OCI-LY1 (cell line): ENCODE measurements at regions not wholly inside any gene's neighbourhood (a gene's known extent, or its start where the extent isn't known, plus 50 kb on each side); places are given as distances from the start of the nearest gene placed in this dataset.

ENCODE experiments used
- H2AFZ ChIP-seq: fragments of 200-600 bp; sonication (generic), shearing (Covaris generic); 2 replicates; pipeline ENCODE4 v1.6.0; 2014; ENCODE audit warnings: antibody characterized with exemption, mild to moderate bottlenecking, low read length
- H3F3A ChIP-seq: fragments of 200-600 bp; sonication (generic), shearing (Covaris generic); 2 replicates; pipeline ENCODE4 v1.6.0; 2014; ENCODE audit warnings: mild to moderate bottlenecking, antibody characterized with exemption, low read length, moderate library complexity; ENCODE audit not compliant: insufficient read depth
- H3K27ac ChIP-seq: fragments of 200-600 bp; sonication (generic); 2 replicates; pipeline ENCODE4 v1.5.1; 2014; ENCODE audit warnings: low read length, mixed run types, mild to moderate bottlenecking, low read depth; ENCODE audit not compliant: poor library complexity, severe bottlenecking
- H3K27me3 ChIP-seq: fragments of 200-600 bp; sonication (generic); 2 replicates; pipeline ENCODE4 v1.6.0; 2014; ENCODE audit warnings: antibody characterized with exemption, mild to moderate bottlenecking, low read length, moderate library complexity; ENCODE audit not compliant: insufficient read depth
- H3K36me3 ChIP-seq: fragments of 200-600 bp; sonication (generic); 2 replicates; pipeline ENCODE4 v1.6.1; 2014; ENCODE audit warnings: mild to moderate bottlenecking, antibody characterized with exemption, low read length, moderate library complexity, mixed read lengths; ENCODE audit not compliant: insufficient read depth
- H3K4me1 ChIP-seq: fragments of 200-600 bp; sonication (generic); 2 replicates; pipeline ENCODE4 v1.5.1; 2014; ENCODE audit warnings: mild to moderate bottlenecking, low read length, moderate library complexity; ENCODE audit not compliant: insufficient read depth, severe bottlenecking
- H3K4me2 ChIP-seq: fragments of 200-600 bp; sonication (generic), shearing (Covaris generic); 2 replicates; pipeline ENCODE4 v1.6.1; 2014; ENCODE audit warnings: low read length
- H3K4me3 ChIP-seq: fragments of 200-600 bp; sonication (generic); 2 replicates; pipeline ENCODE4 v1.5.1; 2014; ENCODE audit warnings: low read length, low read depth, mild to moderate bottlenecking, mixed read lengths; ENCODE audit not compliant: poor library complexity, severe bottlenecking
- H3K79me2 ChIP-seq: fragments of 200-600 bp; shearing (Covaris generic); 2 replicates; pipeline ENCODE4 v1.6.1; 2016; ENCODE audit warnings: mixed run types, low read length, mixed read lengths; ENCODE audit not compliant: insufficient read depth
- H3K9ac ChIP-seq: fragments of 200-600 bp; sonication (generic), shearing (Covaris generic); 2 replicates; pipeline ENCODE4 v1.6.1; 2014; ENCODE audit warnings: mild to moderate bottlenecking, low read length, mixed read lengths
- H3K9me2 ChIP-seq: fragments of 200-600 bp; sonication (generic), shearing (Covaris generic); 2 replicates; pipeline ENCODE4 v1.6.1; 2014; ENCODE audit warnings: low read depth, mild to moderate bottlenecking, low read length, mixed read lengths
- H3K9me3 ChIP-seq: fragments of 200-600 bp; shearing (Covaris generic); 2 replicates; pipeline ENCODE4 v1.6.1; 2014; ENCODE audit warnings: low read length, mixed read lengths
- H4K20me1 ChIP-seq: fragments of 200-600 bp; sonication (generic), shearing (Covaris generic); 2 replicates; pipeline ENCODE4 v1.6.0; 2016; ENCODE audit warnings: mild to moderate bottlenecking, low read length; ENCODE audit not compliant: insufficient read depth
- EZH2 ChIP-seq: fragments of 200-600 bp; sonication (generic), shearing (Covaris generic); IDR thresholded peaks from 2 replicates; pipeline ENCODE4 v1.8.0; 2017; ENCODE audit warnings: borderline replicate concordance, mixed run types, mild to moderate bottlenecking, antibody characterized with exemption, low read length, moderate library complexity, mixed read lengths
- TF ChIP-seq, protein P1 (sequence below): fragments of 200-600 bp; sonication (generic), shearing (Covaris generic); IDR thresholded peaks from 2 replicates; pipeline ENCODE4 v1.5.1; 2017; ENCODE audit warnings: mild to moderate bottlenecking, antibody characterized with exemption, low read length, moderate library complexity, mixed read lengths

DNA sequence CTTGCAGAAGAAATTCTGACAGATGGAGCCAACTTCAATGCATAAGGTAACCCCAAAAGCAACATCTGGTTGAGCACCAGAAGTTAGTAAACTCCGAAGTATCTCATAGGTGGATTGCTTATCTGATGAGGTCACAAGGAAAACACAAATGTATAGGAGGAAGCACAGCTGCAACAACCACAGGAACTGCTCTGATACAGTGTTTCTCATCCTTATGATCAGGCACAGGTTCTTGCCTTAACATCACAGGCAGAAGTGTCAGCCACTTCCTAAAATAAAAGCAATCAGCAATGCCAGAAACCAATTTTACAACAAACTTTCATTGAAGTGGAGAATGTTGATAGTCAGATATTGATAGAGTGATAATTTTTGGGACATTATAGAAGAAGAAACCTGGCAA, 530.3 kb upstream of the FAT3 start:
- Histone ChIP-seq H3K27me3 (no peaks in the 10 kb centered on the region), H3K4me2 (no peak overlapping the region), H3K4me3 (no peak overlapping the region), H3F3A (no peaks in the 10 kb centered on the region), H3K27ac (no peak overlapping the region), H3K4me1 (no peaks in the 10 kb centered on the region), H2AFZ (no peak overlapping the region), H4K20me1 (no peaks in the 10 kb centered on the region), H3K36me3 (no peaks in the 10 kb centered on the region), H3K9me2 (no peaks in the 10 kb centered on the region), H3K79me2 (no peaks in the 10 kb centered on the region), H3K9ac (no peak overlapping the region), H3K9me3 (no peaks in the 10 kb centered on the region)
- TF ChIP-seq, protein P1, sequence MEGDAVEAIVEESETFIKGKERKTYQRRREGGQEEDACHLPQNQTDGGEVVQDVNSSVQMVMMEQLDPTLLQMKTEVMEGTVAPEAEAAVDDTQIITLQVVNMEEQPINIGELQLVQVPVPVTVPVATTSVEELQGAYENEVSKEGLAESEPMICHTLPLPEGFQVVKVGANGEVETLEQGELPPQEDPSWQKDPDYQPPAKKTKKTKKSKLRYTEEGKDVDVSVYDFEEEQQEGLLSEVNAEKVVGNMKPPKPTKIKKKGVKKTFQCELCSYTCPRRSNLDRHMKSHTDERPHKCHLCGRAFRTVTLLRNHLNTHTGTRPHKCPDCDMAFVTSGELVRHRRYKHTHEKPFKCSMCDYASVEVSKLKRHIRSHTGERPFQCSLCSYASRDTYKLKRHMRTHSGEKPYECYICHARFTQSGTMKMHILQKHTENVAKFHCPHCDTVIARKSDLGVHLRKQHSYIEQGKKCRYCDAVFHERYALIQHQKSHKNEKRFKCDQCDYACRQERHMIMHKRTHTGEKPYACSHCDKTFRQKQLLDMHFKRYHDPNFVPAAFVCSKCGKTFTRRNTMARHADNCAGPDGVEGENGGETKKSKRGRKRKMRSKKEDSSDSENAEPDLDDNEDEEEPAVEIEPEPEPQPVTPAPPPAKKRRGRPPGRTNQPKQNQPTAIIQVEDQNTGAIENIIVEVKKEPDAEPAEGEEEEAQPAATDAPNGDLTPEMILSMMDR: no peak
- no peak for TF ChIP-seq EZH2

DNA sequence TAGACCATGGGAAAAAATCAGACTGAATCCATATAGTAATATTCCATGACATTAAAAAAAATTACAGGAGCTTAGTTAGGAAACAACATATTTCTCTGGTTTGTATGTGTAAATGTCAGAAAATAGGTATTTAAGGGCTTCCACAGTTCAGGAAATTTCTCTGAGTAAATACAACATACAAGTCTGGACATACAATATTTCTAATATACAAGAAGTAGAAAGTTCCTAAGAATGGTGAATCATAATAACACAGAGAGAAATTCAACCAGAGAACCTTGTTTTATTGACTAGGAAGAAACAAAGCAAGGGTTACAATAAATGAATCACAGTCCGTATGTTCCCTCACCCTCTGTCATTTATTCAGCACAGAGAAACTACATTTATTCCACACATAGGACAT, 532.7 kb upstream of the FAT3 start:
- TF ChIP-seq EZH2: no peak
- TF ChIP-seq, protein P1: no peak
- H3K27ac ChIP-seq: no peak overlapping the region

DNA sequence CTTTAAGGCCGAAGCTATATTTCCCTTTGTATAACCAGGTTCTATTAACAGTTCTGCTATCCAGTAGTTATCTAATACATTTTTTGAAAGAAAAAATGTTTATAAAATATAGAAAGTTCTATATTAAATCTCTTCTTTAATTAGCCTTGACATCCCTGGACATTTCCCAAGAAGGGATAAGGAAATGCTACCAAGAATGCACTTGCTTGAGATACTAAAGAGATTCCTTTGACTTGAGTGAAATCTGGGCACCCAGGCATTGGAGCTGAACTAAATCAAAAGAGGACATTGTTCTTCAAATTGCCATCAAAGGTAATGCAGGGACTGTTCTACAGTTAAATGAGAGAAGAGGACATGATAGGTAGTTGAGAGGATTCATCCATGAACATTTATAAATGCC, 535.9 kb upstream of the FAT3 start:
- no peak overlapping the region for H3K27ac ChIP-seq
- TF ChIP-seq, protein P1: no peak
- no peak for TF ChIP-seq EZH2
- no peaks in the 10 kb centered on the region for H3K9me3 ChIP-seq
- H2AFZ ChIP-seq: no peak overlapping the region
- no peaks in the 10 kb centered on the region for H3K27me3 ChIP-seq
- H3K4me1 ChIP-seq: no peaks in the 10 kb centered on the region
- no peaks in the 10 kb centered on the region for H3K9me2 ChIP-seq
- H3K9ac ChIP-seq: no peak overlapping the region
- no peaks in the 10 kb centered on the region for H3K36me3 ChIP-seq
- no peak overlapping the region for H3K4me2 ChIP-seq
- no peak overlapping the region for H3K4me3 ChIP-seq
- no peaks in the 10 kb centered on the region for H3F3A ChIP-seq
- no peaks in the 10 kb centered on the region for H4K20me1 ChIP-seq
- H3K79me2 ChIP-seq: no peaks in the 10 kb centered on the region

More for the DNA sequence above, 532.7 kb upstream of the FAT3 start:
- H3K9me3 ChIP-seq: no peaks in the 10 kb centered on the region
- no peaks in the 10 kb centered on the region for H4K20me1 ChIP-seq
- H3K4me1 ChIP-seq: no peaks in the 10 kb centered on the region
- no peaks in the 10 kb centered on the region for H3K36me3 ChIP-seq
- no peak overlapping the region for H2AFZ ChIP-seq
- no peak overlapping the region for H3K4me3 ChIP-seq
- H3K4me2 ChIP-seq: no peak overlapping the region
- no peaks in the 10 kb centered on the region for H3K9me2 ChIP-seq
- no peak overlapping the region for H3K9ac ChIP-seq
- no peaks in the 10 kb centered on the region for H3F3A ChIP-seq
- no peaks in the 10 kb centered on the region for H3K27me3 ChIP-seq
- no peaks in the 10 kb centered on the region for H3K79me2 ChIP-seq
